ENCODE measurements at regions not wholly inside any gene's neighbourhood (a gene's known extent, or its start where the extent isn't known, plus 50 kb on each side); places are given as distances from the start of the nearest gene placed in this dataset.

- H3K4me3 ChIP-seq: no peak overlapping the region
- Mint-ChIP-seq H3K4me3 (no peak overlapping the region), H3K36me3 (no peaks in the 10 kb centered on the region), H3K27ac (no peak overlapping the region), H3K9me3 (peaks cover 8% of the 10 kb centered on the region), H3K4me1 (peaks cover 6% of the 10 kb centered on the region), H3K27me3 (ENCODE audit: insufficient read depth, low read depth) (peaks cover 2% of the 10 kb centered on the region)
- H3K79me2 ChIP-seq (ENCODE audit: low read depth): no peaks in the 10 kb centered on the region
- H2AFZ ChIP-seq (replicated peaks): no peak overlapping the region
- H3K36me3 ChIP-seq: no peaks in the 10 kb centered on the region
- no peaks in the 10 kb centered on the region for H3K9me3 ChIP-seq (ENCODE audit: low read depth)
- H3K27me3 ChIP-seq: no peaks in the 10 kb centered on the region
- no peak overlapping the region for H3K9ac ChIP-seq
- no peak overlapping the region for H3K4me2 ChIP-seq
- H4K20me1 ChIP-seq (ENCODE audit: low read depth): no peaks in the 10 kb centered on the region
- H3K27ac ChIP-seq: no peak overlapping the region
- no peak for DNase-seq (ENCODE audit: low spot score)
- TF ChIP-seq CTCF (IDR thresholded peaks at IDR 0.05): no peak
- no peak for TF ChIP-seq EZH2phosphoT487 (IDR thresholded peaks at IDR 0.05)
- no peak for TF ChIP-seq EZH2 (IDR thresholded peaks at IDR 0.05)
- H3K4me1 ChIP-seq: no peaks in the 10 kb centered on the region
- H3F3A ChIP-seq (ENCODE audit: low read depth): no peaks in the 10 kb centered on the region
These were observed 78.7 kb downstream of the PRLHR start for GRCh38 chr10:118516716-118517115.

- Mint-ChIP-seq H3K9me3 (peaks cover 6% of the 10 kb centered on the region), H3K27me3 (ENCODE audit: insufficient read depth, low read depth) (peaks cover 2% of the 10 kb centered on the region), H3K4me1 (no peaks in the 10 kb centered on the region), H3K36me3 (no peaks in the 10 kb centered on the region), H3K4me3 (no peak overlapping the region), H3K27ac (no peak overlapping the region)
- Histone ChIP-seq H4K20me1 (ENCODE audit: low read depth) (no peaks in the 10 kb centered on the region), H3K4me3 (no peak overlapping the region), H3K4me2 (no peak overlapping the region), H3K9ac (no peak overlapping the region), H3K4me1 (no peaks in the 10 kb centered on the region), H3K27me3 (no peaks in the 10 kb centered on the region), H3K27ac (no peak overlapping the region), H3F3A (ENCODE audit: low read depth) (no peaks in the 10 kb centered on the region), H3K36me3 (no peaks in the 10 kb centered on the region), H2AFZ (replicated peaks) (no peak overlapping the region), H3K9me3 (ENCODE audit: low read depth) (no peaks in the 10 kb centered on the region), H3K79me2 (ENCODE audit: low read depth) (no peaks in the 10 kb centered on the region)
- TF ChIP-seq CTCF (IDR thresholded peaks at IDR 0.05): no peak
- TF ChIP-seq EZH2phosphoT487 (IDR thresholded peaks at IDR 0.05): no peak
- TF ChIP-seq EZH2 (IDR thresholded peaks at IDR 0.05): no peak
- no peak for DNase-seq (ENCODE audit: low spot score)
These were observed 82.3 kb downstream of the PRLHR start for GRCh38 chr10:118513174-118513573.

- Histone ChIP-seq H3K4me1 (no peaks in the 10 kb centered on the region), H3K4me3 (no peak overlapping the region), H4K20me1 (ENCODE audit: low read depth) (no peaks in the 10 kb centered on the region), H3K9me3 (ENCODE audit: low read depth) (no peaks in the 10 kb centered on the region), H3K36me3 (no peaks in the 10 kb centered on the region), H2AFZ (replicated peaks) (no peak overlapping the region), H3K27me3 (no peaks in the 10 kb centered on the region), H3K9ac (no peak overlapping the region), H3F3A (ENCODE audit: low read depth) (no peaks in the 10 kb centered on the region), H3K27ac (no peak overlapping the region), H3K79me2 (ENCODE audit: low read depth) (no peaks in the 10 kb centered on the region), H3K4me2 (no peak overlapping the region)
- DNase-seq (ENCODE audit: low spot score): no peak
- Mint-ChIP-seq H3K36me3 (no peaks in the 10 kb centered on the region), H3K9me3 (peaks cover 2% of the 10 kb centered on the region), H3K27me3 (ENCODE audit: insufficient read depth, low read depth) (peaks cover 2% of the 10 kb centered on the region), H3K4me1 (no peaks in the 10 kb centered on the region), H3K4me3 (no peak overlapping the region), H3K27ac (no peak overlapping the region)
- TF ChIP-seq EZH2phosphoT487 (IDR thresholded peaks at IDR 0.05) (no peak), CTCF (IDR thresholded peaks at IDR 0.05) (no peak), EZH2 (IDR thresholded peaks at IDR 0.05) (no peak)
These were observed 83.7 kb downstream of the PRLHR start for GRCh38 chr10:118511711-118512110.
